HepG2 (cell line): ENCODE measurements at regions not wholly inside any gene's neighbourhood (a gene's known extent, or its start where the extent isn't known, plus 50 kb on each side); places are given as distances from the start of the nearest gene placed in this dataset.

Source experiments
- ATAC-seq: fragments of 200-7000 bp; cut with Tn5 transposase; 3 replicates; pipeline ENCODE4 v1.9.1; 2020; ENCODE audit warnings: mild to moderate bottlenecking, moderate library complexity
- BruUV-seq: library from RNA; stranded (reverse); fragments of 400-500 nt; replicated peaks from 2 replicates; lab custom pipeline; 2021; lab: Mats Ljungman, UMichigan
- CTCF ChIA-PET: fragments of 300-600 bp; formaldehyde crosslinking; extraction: SDS; loops from one replicate; lab custom pipeline; 2021; ENCODE audit warnings: low total read pairs, inconsistent platforms, low intra/inter-chr PET ratio; lab: Yijun Ruan, JAX
- POLR2A ChIA-PET: fragments of 350-600 bp; sonication (Branson Sonifier 250); formaldehyde crosslinking; loops from one replicate; lab custom pipeline; 2020; ENCODE audit warnings: antibody characterized with exemption, inconsistent platforms; lab: Yijun Ruan, JAX
- DNase-seq: peaks from one replicate; pipeline ENCODE4 v3.0.0-alpha.2; 2015; ENCODE audit warnings: low spot score
- FAIRE-seq: peaks from 3 replicates; lab custom pipeline; 2011; peaks lifted over from hg19 to GRCh38; lab: Jason Lieb, UNC
- H2AFZ ChIP-seq: one replicate; pipeline ENCODE4 v1.6.1; 2011; ENCODE audit warnings: low read length, inconsistent platforms
- H3K27ac ChIP-seq: fragments of 300-600 bp; 3 replicates; pipeline ENCODE4 v1.8.0; 2011; ENCODE audit warnings: mixed run types, mild to moderate bottlenecking, mixed read lengths, low read length, inconsistent platforms; ENCODE audit not compliant: insufficient read depth; ENCODE audit errors: extremely low read length
- H3K27me3 ChIP-seq, 2 experiments: fragments of 200-600 bp in 1 of 2; 2 replicates in 1 of 2; 3 replicates in 1 of 2; pipeline versions ENCODE4 v1.6.0 to v1.8.0; 2011; ENCODE audit warnings: low read length in 2 of 2, mild to moderate bottlenecking in 2 of 2, moderate library complexity in 2 of 2, inconsistent platforms in 1 of 2; ENCODE audit not compliant: insufficient read depth in 2 of 2, control insufficient read depth in 1 of 2
- H3K36me3 ChIP-seq, 2 experiments: fragments of 200-600 bp in 1 of 2; replicated peaks in 1 of 2; 2 replicates in 1 of 2; 3 replicates in 1 of 2; pipeline versions ENCODE4 v1.5.1 to v1.8.0; 2011; ENCODE audit warnings: low read length in 2 of 2, inconsistent platforms in 1 of 2; ENCODE audit not compliant: insufficient read depth in 2 of 2, control insufficient read depth in 1 of 2
- H3K4me1 ChIP-seq: 2 replicates; pipeline ENCODE4 v1.5.1; 2012; ENCODE audit warnings: low read length, inconsistent platforms; ENCODE audit not compliant: insufficient read depth
- H3K4me2 ChIP-seq: 2 replicates; pipeline ENCODE4 v1.6.0; 2011; ENCODE audit warnings: low read depth, low read length, inconsistent platforms
- H3K4me3 ChIP-seq, 3 experiments: fragments of 200-600 bp in 1 of 3; sonication (generic), shearing (Covaris generic) in 1 of 3; replicated peaks in 1 of 3; 2 replicates each; pipeline ENCODE4 v1.5.1; 2011 to 2016; ENCODE audit warnings: low read length in 3 of 3, inconsistent platforms in 2 of 3, low read depth in 2 of 3, mild to moderate bottlenecking in 2 of 3, control low read depth in 1 of 3, mixed read lengths in 1 of 3; ENCODE audit not compliant: insufficient read depth in 1 of 3
- H3K79me2 ChIP-seq: one replicate; pipeline ENCODE4 v1.6.1; 2011; ENCODE audit warnings: low read length, inconsistent platforms; ENCODE audit not compliant: insufficient read depth
- H3K9ac ChIP-seq: 2 replicates; pipeline ENCODE4 v1.6.0; 2011; ENCODE audit warnings: mild to moderate bottlenecking, low read depth, low read length, inconsistent platforms; ENCODE audit not compliant: insufficient read depth
- H3K9me3 ChIP-seq: 2 replicates; pipeline ENCODE4 v1.5.1; 2012; ENCODE audit warnings: mild to moderate bottlenecking, low read length
- H4K20me1 ChIP-seq: 2 replicates; pipeline ENCODE4 v1.6.0; 2011; ENCODE audit warnings: inconsistent platforms, mild to moderate bottlenecking, low read length, moderate library complexity; ENCODE audit not compliant: insufficient read depth
- AGO1 ChIP-seq: fragments of 200-400 bp; formaldehyde crosslinking; IDR thresholded peaks from 2 replicates; pipeline ENCODE4 v1.6.1; 2017; ENCODE audit warnings: mild to moderate bottlenecking, low read depth, low read length, moderate library complexity; ENCODE audit not compliant: poor library complexity, severe bottlenecking
- ATM ChIP-seq: fragments of 450-650 bp; IDR thresholded peaks from 2 replicates; pipeline ENCODE4 v1.7.1; 2017; ENCODE audit warnings: mild to moderate bottlenecking, borderline replicate concordance
- CREB3 ChIP-seq: sonication (generic); formaldehyde crosslinking; IDR thresholded peaks from 2 replicates; pipeline ENCODE4 v1.5.0; 2020; ENCODE audit warnings: missing genetic modification reagents
- E2F1 ChIP-seq: sonication (generic); formaldehyde crosslinking; IDR thresholded peaks from 2 replicates; pipeline ENCODE4 v1.5.0; 2020; ENCODE audit warnings: missing genetic modification reagents
- ETV6 ChIP-seq: sonication (generic); formaldehyde crosslinking; conservative IDR thresholded peaks from 2 replicates; pipeline ENCODE4 v1.4.0; 2020; ENCODE audit warnings: missing genetic modification reagents
- HOXA3 ChIP-seq: sonication (generic); formaldehyde crosslinking; IDR thresholded peaks from 2 replicates; pipeline ENCODE4 v1.5.0; 2020; ENCODE audit warnings: missing genetic modification reagents
- HOXA9 ChIP-seq: sonication (generic); formaldehyde crosslinking; IDR thresholded peaks from 2 replicates; pipeline ENCODE4 v1.8.1; 2022; ENCODE audit warnings: missing genetic modification reagents, mild to moderate bottlenecking, moderate library complexity, borderline replicate concordance
- JDP2 ChIP-seq: sonication (generic); formaldehyde crosslinking; IDR thresholded peaks from 2 replicates; pipeline ENCODE4 v1.8.1; 2022; ENCODE audit warnings: missing genetic modification reagents, borderline replicate concordance
- KAT8 ChIP-seq: IDR thresholded peaks from 2 replicates; pipeline ENCODE4 v1.6.1; 2016; ENCODE audit warnings: missing genetic modification reagents, missing compliant biosample characterization
- MAF1 ChIP-seq: sonication (generic); formaldehyde crosslinking; IDR thresholded peaks from 2 replicates; pipeline ENCODE4 v1.5.0; 2020; ENCODE audit warnings: missing genetic modification reagents, borderline replicate concordance
- MED1 ChIP-seq: sonication (generic); formaldehyde crosslinking; IDR thresholded peaks from 2 replicates; pipeline ENCODE4 v1.4.0; 2020; ENCODE audit warnings: missing genetic modification reagents
- MIXL1 ChIP-seq: IDR thresholded peaks from 2 replicates; pipeline ENCODE4 v1.6.1; 2016
- PBX2 ChIP-seq: IDR thresholded peaks from 2 replicates; pipeline ENCODE4 v1.6.1; 2016; ENCODE audit warnings: control low read depth
- SOX6 ChIP-seq, 2 experiments: fragments of 450-650 bp in 1 of 2; sonication (generic) in 1 of 2; formaldehyde crosslinking in 1 of 2; IDR thresholded peaks; 2 replicates each; pipeline versions ENCODE4 v1.4.0 to v1.6.1; 2017 to 2020; ENCODE audit warnings: antibody characterized with exemption in 1 of 2, mild to moderate bottlenecking in 1 of 2, missing genetic modification reagents in 1 of 2
- SPEN ChIP-seq: sonication (generic); formaldehyde crosslinking; IDR thresholded peaks from 2 replicates; pipeline ENCODE4 v1.5.1; 2020; ENCODE audit warnings: low read depth, mild to moderate bottlenecking, missing genetic modification reagents
- SUZ12 ChIP-seq: fragments of 150-350 bp; IDR thresholded peaks from 2 replicates; pipeline ENCODE4 v1.6.1; 2014; ENCODE audit warnings: low read depth, low read length
- ZBTB38 ChIP-seq: sonication (generic); formaldehyde crosslinking; IDR thresholded peaks from 2 replicates; pipeline ENCODE4 v1.5.1; 2020; ENCODE audit warnings: mild to moderate bottlenecking, missing genetic modification reagents
- ZFYVE20 ChIP-seq: sonication (generic); formaldehyde crosslinking; IDR thresholded peaks from 2 replicates; pipeline ENCODE4 v1.8.0; 2023; ENCODE audit warnings: low read depth, mild to moderate bottlenecking, moderate library complexity, missing genetic modification reagents, borderline replicate concordance
- ZNF670 ChIP-seq: sonication (generic); formaldehyde crosslinking; IDR thresholded peaks from 2 replicates; pipeline ENCODE4 v1.8.0; 2022; ENCODE audit warnings: mild to moderate bottlenecking, missing genetic modification reagents, borderline replicate concordance
- whole genome bisulfite sequencing: methylation state at CpG from one replicate; pipeline ENCODE4 v1.1.6; 2017; ENCODE audit warnings: low lambda C conversion rate; 5-methylcytosine and 5-hydroxymethylcytosine counted together
- in situ Hi-C: cut with HindIII; loops from 2 replicates; pipeline ENCODE4 v1.10.0; 2017; ENCODE audit warnings: low pct_unique_long_range_greater_than_20kb; ENCODE audit not compliant: extremely low pct_ligation_motif_present
- intact Hi-C: fragments of 100-400 bp; cut with micrococcal nuclease; formaldehyde crosslinking; loops from one replicate; pipeline ENCODE4 v1.10.0; 2022; ENCODE audit not compliant: unreplicated experiment
- TF ChIP-seq, protein P1 (sequence below): sonication (generic); formaldehyde crosslinking; IDR thresholded peaks from 2 replicates; pipeline ENCODE4 v1.4.0; 2020; ENCODE audit warnings: mild to moderate bottlenecking, low read depth, missing genetic modification reagents
- TF ChIP-seq, protein P2 (sequence below): sonication (generic); formaldehyde crosslinking; IDR thresholded peaks from 2 replicates; pipeline ENCODE4 v1.5.1; 2020; ENCODE audit warnings: missing genetic modification reagents, mild to moderate bottlenecking, borderline replicate concordance

DNA sequence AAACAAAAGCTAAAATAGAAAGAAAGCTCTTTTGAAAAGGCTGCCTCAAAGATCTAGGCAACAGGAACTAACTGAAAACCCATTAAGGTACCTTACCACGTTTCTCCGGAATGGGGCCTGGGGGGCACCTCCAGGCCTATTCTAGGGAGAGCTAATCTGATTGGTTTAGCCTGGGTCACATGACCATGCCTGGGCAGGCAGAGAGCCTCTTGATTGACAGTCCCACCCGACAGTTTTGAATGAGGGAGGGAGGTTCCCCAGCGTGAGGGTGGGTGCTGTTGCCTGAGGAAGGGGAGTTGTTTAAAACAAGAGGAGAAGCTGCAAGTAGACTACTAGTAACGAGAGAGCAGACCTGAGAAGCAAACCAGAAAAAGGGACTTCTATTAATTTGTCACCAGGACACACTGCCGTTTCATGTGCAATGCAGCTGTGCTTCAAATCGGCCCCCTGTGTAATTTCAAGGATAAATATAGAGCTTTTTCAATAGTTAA lies 143.4 kb upstream of the HS3ST2 start:
- Histone ChIP-seq H3K4me2 (peak overlapping the region; percentile 37), H3K9ac (no peak overlapping the region), H2AFZ (no peak overlapping the region), H3K36me3 (no peaks in the 10 kb centered on the region), H3K27me3 (peaks cover 5 to 19% of the 10 kb centered on the region in 2 experiments; a peak in 4 of 5 replicates), H4K20me1 (no peaks in the 10 kb centered on the region), H3K27ac (no peak overlapping the region), H3K79me2 (no peaks in the 10 kb centered on the region), H3K9me3 (no peaks in the 10 kb centered on the region), H3K4me3 (no peak overlapping the region), H3K4me1 (peaks cover 8% of the 10 kb centered on the region)
- CTCF ChIA-PET, result no interaction called here
- intact Hi-C loops, result no loop called here
- POLR2A ChIA-PET, result no interaction called here
- ATAC-seq (peak; percentile 61), FAIRE-seq (no peak), DNase-seq (peak; percentile 50)
- in situ Hi-C loops, result no loop called here
- 5% methylated on average over 7 of the region's 7 CpGs for WGBS
- no TSS peak for BruUV-seq
- no peak for TF ChIP-seq JDP2 (CRISPR knock-in tag)
- no peak for TF ChIP-seq HOXA3
- no peak for TF ChIP-seq KAT8
- TF ChIP-seq, protein P1, sequence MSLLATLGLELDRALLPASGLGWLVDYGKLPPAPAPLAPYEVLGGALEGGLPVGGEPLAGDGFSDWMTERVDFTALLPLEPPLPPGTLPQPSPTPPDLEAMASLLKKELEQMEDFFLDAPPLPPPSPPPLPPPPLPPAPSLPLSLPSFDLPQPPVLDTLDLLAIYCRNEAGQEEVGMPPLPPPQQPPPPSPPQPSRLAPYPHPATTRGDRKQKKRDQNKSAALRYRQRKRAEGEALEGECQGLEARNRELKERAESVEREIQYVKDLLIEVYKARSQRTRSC (CRISPR knock-in tag), result no peak
- TF ChIP-seq ATM, result no peak
- TF ChIP-seq PBX2 (CRISPR knock-in tag), result peak; percentile 87
- TF ChIP-seq ZFYVE20 (CRISPR knock-in tag), result no peak
- TF ChIP-seq AGO1, result no peak
- TF ChIP-seq, protein P2, sequence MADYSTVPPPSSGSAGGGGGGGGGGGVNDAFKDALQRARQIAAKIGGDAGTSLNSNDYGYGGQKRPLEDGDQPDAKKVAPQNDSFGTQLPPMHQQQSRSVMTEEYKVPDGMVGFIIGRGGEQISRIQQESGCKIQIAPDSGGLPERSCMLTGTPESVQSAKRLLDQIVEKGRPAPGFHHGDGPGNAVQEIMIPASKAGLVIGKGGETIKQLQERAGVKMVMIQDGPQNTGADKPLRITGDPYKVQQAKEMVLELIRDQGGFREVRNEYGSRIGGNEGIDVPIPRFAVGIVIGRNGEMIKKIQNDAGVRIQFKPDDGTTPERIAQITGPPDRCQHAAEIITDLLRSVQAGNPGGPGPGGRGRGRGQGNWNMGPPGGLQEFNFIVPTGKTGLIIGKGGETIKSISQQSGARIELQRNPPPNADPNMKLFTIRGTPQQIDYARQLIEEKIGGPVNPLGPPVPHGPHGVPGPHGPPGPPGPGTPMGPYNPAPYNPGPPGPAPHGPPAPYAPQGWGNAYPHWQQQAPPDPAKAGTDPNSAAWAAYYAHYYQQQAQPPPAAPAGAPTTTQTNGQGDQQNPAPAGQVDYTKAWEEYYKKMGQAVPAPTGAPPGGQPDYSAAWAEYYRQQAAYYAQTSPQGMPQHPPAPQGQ (CRISPR knock-in tag), result no peak
- TF ChIP-seq MIXL1 (CRISPR knock-in tag), result no peak
- no peak for TF ChIP-seq ZBTB38 (CRISPR knock-in tag)
- 0 out of 2 replicates have a peak, but pooled peaks have one; percentile 61 for TF ChIP-seq CREB3
- TF ChIP-seq MAF1 (CRISPR knock-in tag), result no peak
- no peak for TF ChIP-seq E2F1 (CRISPR knock-in tag)
- no peak for TF ChIP-seq ZNF670 (CRISPR knock-in tag)
- no peak for TF ChIP-seq HOXA9 (CRISPR knock-in tag)
- TF ChIP-seq MED1 (CRISPR knock-in tag), result no peak
- no peak for TF ChIP-seq ETV6
- TF ChIP-seq SUZ12, result no peak
- TF ChIP-seq SPEN (CRISPR knock-in tag), result no peak
- no peak for TF ChIP-seq SOX6 (IDR thresholded peaks at IDR 0.05)
- no peak for TF ChIP-seq SOX6 (CRISPR knock-in tag; IDR thresholded peaks at IDR 0.05)
